ENCODE measurements at regions not wholly inside any gene's neighbourhood (a gene's known extent, or its start where the extent isn't known, plus 50 kb on each side); places are given as distances from the start of the nearest gene placed in this dataset.

- Histone ChIP-seq H3K9me3 (ENCODE audit: control insufficient read depth in 5 of 5, low read length in 5 of 5) (no peaks in the 10 kb centered on the region), H3K27ac (ENCODE audit: low read depth, low read length) (no peak overlapping the region), H3K4me1 (ENCODE audit: control insufficient read depth in 5 of 5, insufficient read depth in 5 of 5, low read length in 5 of 5) (no peaks in the 10 kb centered on the region), H3K9ac (ENCODE audit: low read length in 5 of 5) (no peak overlapping the region), H3K4me3 (ENCODE audit: low read depth in 1 of 5, low read length in 5 of 5) (no peak overlapping the region), H3K27me3 (ENCODE audit: control insufficient read depth in 5 of 5, insufficient read depth in 4 of 5, low read length in 5 of 5) (no peaks in the 10 kb centered on the region), H3K36me3 (ENCODE audit: control insufficient read depth in 5 of 5, insufficient read depth in 5 of 5, low read length in 5 of 5) (no peaks in the 10 kb centered on the region)
Observed at GRCh38 chr13:90622541-90622940, 724.9 kb upstream of the MIR17HG start.

GRCh38 chr13:90623318-90624011 lies 724.0 kb upstream of the MIR17HG start:
- H3K27me3 ChIP-seq (ENCODE audit: control insufficient read depth in 5 of 5, insufficient read depth in 4 of 5, low read length in 5 of 5), result no peaks in the 10 kb centered on the region
- no peak overlapping the region for H3K4me3 ChIP-seq (ENCODE audit: low read depth in 1 of 5, low read length in 5 of 5)
- H3K9me3 ChIP-seq (ENCODE audit: control insufficient read depth in 5 of 5, low read length in 5 of 5), result no peaks in the 10 kb centered on the region
- no peak overlapping the region for H3K9ac ChIP-seq (ENCODE audit: low read length in 5 of 5)
- H3K4me1 ChIP-seq (ENCODE audit: control insufficient read depth in 5 of 5, insufficient read depth in 5 of 5, low read length in 5 of 5), result no peaks in the 10 kb centered on the region
- H3K27ac ChIP-seq (ENCODE audit: low read depth, low read length), result no peak overlapping the region
- no peaks in the 10 kb centered on the region for H3K36me3 ChIP-seq (ENCODE audit: control insufficient read depth in 5 of 5, insufficient read depth in 5 of 5, low read length in 5 of 5)

GRCh38 chr13:90627813-90628212 lies 719.7 kb upstream of the MIR17HG start:
- Histone ChIP-seq H3K36me3 (ENCODE audit: control insufficient read depth in 5 of 5, insufficient read depth in 5 of 5, low read length in 5 of 5) (no peaks in the 10 kb centered on the region), H3K4me3 (ENCODE audit: low read depth in 1 of 5, low read length in 5 of 5) (no peak overlapping the region), H3K27me3 (ENCODE audit: control insufficient read depth in 5 of 5, insufficient read depth in 4 of 5, low read length in 5 of 5) (no peaks in the 10 kb centered on the region), H3K9ac (ENCODE audit: low read length in 5 of 5) (no peak overlapping the region), H3K9me3 (ENCODE audit: control insufficient read depth in 5 of 5, low read length in 5 of 5) (no peaks in the 10 kb centered on the region), H3K4me1 (ENCODE audit: control insufficient read depth in 5 of 5, insufficient read depth in 5 of 5, low read length in 5 of 5) (no peaks in the 10 kb centered on the region), H3K27ac (ENCODE audit: low read depth, low read length) (no peak overlapping the region)

- H3K27me3 ChIP-seq (ENCODE audit: control insufficient read depth in 5 of 5, insufficient read depth in 4 of 5, low read length in 5 of 5), result no peaks in the 10 kb centered on the region
- H3K9ac ChIP-seq (ENCODE audit: low read length in 5 of 5), result no peak overlapping the region
- H3K27ac ChIP-seq (ENCODE audit: low read depth, low read length), result no peak overlapping the region
Observed at GRCh38 chr13:90628471-90628870, 719.0 kb upstream of the MIR17HG start.

GRCh38 chr13:90630716-90631115 lies 716.8 kb upstream of the MIR17HG start:
- Histone ChIP-seq H3K36me3 (ENCODE audit: control insufficient read depth in 5 of 5, insufficient read depth in 5 of 5, low read length in 5 of 5) (no peaks in the 10 kb centered on the region), H3K4me3 (ENCODE audit: low read depth in 1 of 5, low read length in 5 of 5) (no peak overlapping the region), H3K9ac (ENCODE audit: low read length in 5 of 5) (no peak overlapping the region), H3K9me3 (ENCODE audit: control insufficient read depth in 5 of 5, low read length in 5 of 5) (no peaks in the 10 kb centered on the region), H3K4me1 (ENCODE audit: control insufficient read depth in 5 of 5, insufficient read depth in 5 of 5, low read length in 5 of 5) (no peaks in the 10 kb centered on the region), H3K27ac (ENCODE audit: low read depth, low read length) (no peak overlapping the region), H3K27me3 (ENCODE audit: control insufficient read depth in 5 of 5, insufficient read depth in 4 of 5, low read length in 5 of 5) (no peaks in the 10 kb centered on the region)

More at GRCh38 chr13:90628471-90628870, 719.0 kb upstream of the MIR17HG start:
- Histone ChIP-seq H3K9me3 (ENCODE audit: control insufficient read depth in 5 of 5, low read length in 5 of 5) (no peaks in the 10 kb centered on the region), H3K36me3 (ENCODE audit: control insufficient read depth in 5 of 5, insufficient read depth in 5 of 5, low read length in 5 of 5) (no peaks in the 10 kb centered on the region), H3K4me3 (ENCODE audit: low read depth in 1 of 5, low read length in 5 of 5) (no peak overlapping the region), H3K4me1 (ENCODE audit: control insufficient read depth in 5 of 5, insufficient read depth in 5 of 5, low read length in 5 of 5) (no peaks in the 10 kb centered on the region)

GRCh38 chr13:90632184-90632583 lies 715.3 kb upstream of the MIR17HG start:
- H3K27me3 ChIP-seq (ENCODE audit: control insufficient read depth in 5 of 5, insufficient read depth in 4 of 5, low read length in 5 of 5), result no peaks in the 10 kb centered on the region
- H3K36me3 ChIP-seq (ENCODE audit: control insufficient read depth in 5 of 5, insufficient read depth in 5 of 5, low read length in 5 of 5), result no peaks in the 10 kb centered on the region
- no peaks in the 10 kb centered on the region for H3K9me3 ChIP-seq (ENCODE audit: control insufficient read depth in 5 of 5, low read length in 5 of 5)
- H3K27ac ChIP-seq (ENCODE audit: low read depth, low read length), result no peak overlapping the region
- H3K4me1 ChIP-seq (ENCODE audit: control insufficient read depth in 5 of 5, insufficient read depth in 5 of 5, low read length in 5 of 5), result no peaks in the 10 kb centered on the region
- no peak overlapping the region for H3K9ac ChIP-seq (ENCODE audit: low read length in 5 of 5)
- no peak overlapping the region for H3K4me3 ChIP-seq (ENCODE audit: low read depth in 1 of 5, low read length in 5 of 5)

GRCh38 chr13:90633849-90634248 lies 713.6 kb upstream of the MIR17HG start:
- Histone ChIP-seq H3K36me3 (ENCODE audit: control insufficient read depth in 5 of 5, insufficient read depth in 5 of 5, low read length in 5 of 5) (no peaks in the 10 kb centered on the region), H3K27ac (ENCODE audit: low read depth, low read length) (no peak overlapping the region), H3K27me3 (ENCODE audit: control insufficient read depth in 5 of 5, insufficient read depth in 4 of 5, low read length in 5 of 5) (no peaks in the 10 kb centered on the region), H3K9ac (ENCODE audit: low read length in 5 of 5) (no peak overlapping the region), H3K4me3 (ENCODE audit: low read depth in 1 of 5, low read length in 5 of 5) (no peak overlapping the region), H3K9me3 (ENCODE audit: control insufficient read depth in 5 of 5, low read length in 5 of 5) (no peaks in the 10 kb centered on the region), H3K4me1 (ENCODE audit: control insufficient read depth in 5 of 5, insufficient read depth in 5 of 5, low read length in 5 of 5) (no peaks in the 10 kb centered on the region)

GRCh38 chr13:90640976-90641375 lies 706.5 kb upstream of the MIR17HG start:
- Histone ChIP-seq H3K9me3 (ENCODE audit: control insufficient read depth in 5 of 5, low read length in 5 of 5) (no peaks in the 10 kb centered on the region), H3K4me3 (ENCODE audit: low read depth in 1 of 5, low read length in 5 of 5) (no peak overlapping the region), H3K9ac (ENCODE audit: low read length in 5 of 5) (no peak overlapping the region), H3K27me3 (ENCODE audit: control insufficient read depth in 5 of 5, insufficient read depth in 4 of 5, low read length in 5 of 5) (no peaks in the 10 kb centered on the region), H3K27ac (ENCODE audit: low read depth, low read length) (no peak overlapping the region), H3K36me3 (ENCODE audit: control insufficient read depth in 5 of 5, insufficient read depth in 5 of 5, low read length in 5 of 5) (no peaks in the 10 kb centered on the region), H3K4me1 (ENCODE audit: control insufficient read depth in 5 of 5, insufficient read depth in 5 of 5, low read length in 5 of 5) (no peaks in the 10 kb centered on the region)

- H3K9ac ChIP-seq (ENCODE audit: low read length in 5 of 5), result no peak overlapping the region
Observed at GRCh38 chr13:90641884-90642283, 705.6 kb upstream of the MIR17HG start.

GRCh38 chr13:90645582-90645981 lies 701.9 kb upstream of the MIR17HG start:
- Histone ChIP-seq H3K27me3 (ENCODE audit: control insufficient read depth in 5 of 5, insufficient read depth in 4 of 5, low read length in 5 of 5) (no peaks in the 10 kb centered on the region), H3K36me3 (ENCODE audit: control insufficient read depth in 5 of 5, insufficient read depth in 5 of 5, low read length in 5 of 5) (no peaks in the 10 kb centered on the region), H3K9me3 (ENCODE audit: control insufficient read depth in 5 of 5, low read length in 5 of 5) (no peaks in the 10 kb centered on the region), H3K4me1 (ENCODE audit: control insufficient read depth in 5 of 5, insufficient read depth in 5 of 5, low read length in 5 of 5) (no peaks in the 10 kb centered on the region), H3K27ac (ENCODE audit: low read depth, low read length) (no peak overlapping the region), H3K9ac (ENCODE audit: low read length in 5 of 5) (no peak overlapping the region), H3K4me3 (ENCODE audit: low read depth in 1 of 5, low read length in 5 of 5) (no peak overlapping the region)

More at GRCh38 chr13:90641884-90642283, 705.6 kb upstream of the MIR17HG start:
- Histone ChIP-seq H3K27me3 (ENCODE audit: control insufficient read depth in 5 of 5, insufficient read depth in 4 of 5, low read length in 5 of 5) (no peaks in the 10 kb centered on the region), H3K4me3 (ENCODE audit: low read depth in 1 of 5, low read length in 5 of 5) (no peak overlapping the region), H3K4me1 (ENCODE audit: control insufficient read depth in 5 of 5, insufficient read depth in 5 of 5, low read length in 5 of 5) (no peaks in the 10 kb centered on the region), H3K9me3 (ENCODE audit: control insufficient read depth in 5 of 5, low read length in 5 of 5) (no peaks in the 10 kb centered on the region), H3K27ac (ENCODE audit: low read depth, low read length) (no peak overlapping the region), H3K36me3 (ENCODE audit: control insufficient read depth in 5 of 5, insufficient read depth in 5 of 5, low read length in 5 of 5) (no peaks in the 10 kb centered on the region)

All from subcutaneous abdominal adipose tissue (tissue), 5 donors.